OCI-LY7 (cell line): ENCODE measurements at regions not wholly inside any gene's neighbourhood (a gene's known extent, or its start where the extent isn't known, plus 50 kb on each side); places are given as distances from the start of the nearest gene placed in this dataset.

Source experiments
- CTCF ChIP-seq: fragments of 200-600 bp; sonication (generic); conservative IDR thresholded peaks from 2 replicates; pipeline ENCODE4 v1.5.1; 2014; ENCODE audit warnings: mild to moderate bottlenecking, antibody characterized with exemption, low read length, moderate library complexity, mixed read lengths
- EZH2phosphoT487 ChIP-seq: fragments of 200-600 bp; sonication (generic); IDR thresholded peaks from 2 replicates; pipeline ENCODE4 v1.6.1; 2018; ENCODE audit warnings: low read depth, borderline replicate concordance, mild to moderate bottlenecking, mixed run types, antibody characterized with exemption, low read length, moderate library complexity, mixed read lengths

- TF ChIP-seq CTCF (no peak), EZH2phosphoT487 (no peak)
Measured at GRCh38 chr16:16877061-16877460, 498.1 kb downstream of the NPIPA7 start.
